ENCODE measurements at regions not wholly inside any gene's neighbourhood (a gene's known extent, or its start where the extent isn't known, plus 50 kb on each side); places are given as distances from the start of the nearest gene placed in this dataset.

DNA sequence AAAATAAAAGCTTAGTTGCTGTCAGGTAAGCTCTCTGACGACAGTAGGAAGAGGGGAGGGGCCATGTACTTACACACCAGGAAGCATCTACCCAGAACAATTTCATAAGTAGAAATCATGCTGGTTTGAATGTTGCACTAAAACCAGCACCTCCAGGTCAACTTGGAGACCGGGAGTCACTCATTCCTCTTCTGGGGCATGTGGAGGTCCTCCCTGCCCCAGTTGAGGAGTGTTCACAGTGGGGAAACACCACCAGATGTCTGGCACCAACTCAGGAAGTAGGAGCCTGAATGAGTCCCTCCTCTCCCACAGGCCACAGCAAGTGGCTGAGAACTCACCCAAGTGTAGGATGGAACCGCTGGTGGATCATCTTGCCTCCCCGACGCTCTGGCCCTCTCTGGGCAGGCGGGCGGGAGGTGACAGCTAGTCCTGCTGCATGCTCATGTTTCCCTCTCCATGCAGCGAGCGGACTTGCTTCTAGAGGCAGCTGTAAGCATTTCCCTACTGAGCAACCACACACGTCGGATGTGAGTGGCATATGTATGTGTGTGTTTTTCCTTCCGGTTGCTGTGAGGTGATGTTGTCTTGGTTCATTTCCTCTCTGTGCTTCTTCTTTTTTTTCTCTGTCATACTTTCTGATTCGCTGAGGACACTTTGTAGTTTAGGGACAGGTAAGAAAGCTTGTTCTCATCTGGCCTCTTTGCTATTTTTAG, 149.5 kb upstream of the NEDD9 start (continued):
- TF ChIP-seq, protein P1, sequence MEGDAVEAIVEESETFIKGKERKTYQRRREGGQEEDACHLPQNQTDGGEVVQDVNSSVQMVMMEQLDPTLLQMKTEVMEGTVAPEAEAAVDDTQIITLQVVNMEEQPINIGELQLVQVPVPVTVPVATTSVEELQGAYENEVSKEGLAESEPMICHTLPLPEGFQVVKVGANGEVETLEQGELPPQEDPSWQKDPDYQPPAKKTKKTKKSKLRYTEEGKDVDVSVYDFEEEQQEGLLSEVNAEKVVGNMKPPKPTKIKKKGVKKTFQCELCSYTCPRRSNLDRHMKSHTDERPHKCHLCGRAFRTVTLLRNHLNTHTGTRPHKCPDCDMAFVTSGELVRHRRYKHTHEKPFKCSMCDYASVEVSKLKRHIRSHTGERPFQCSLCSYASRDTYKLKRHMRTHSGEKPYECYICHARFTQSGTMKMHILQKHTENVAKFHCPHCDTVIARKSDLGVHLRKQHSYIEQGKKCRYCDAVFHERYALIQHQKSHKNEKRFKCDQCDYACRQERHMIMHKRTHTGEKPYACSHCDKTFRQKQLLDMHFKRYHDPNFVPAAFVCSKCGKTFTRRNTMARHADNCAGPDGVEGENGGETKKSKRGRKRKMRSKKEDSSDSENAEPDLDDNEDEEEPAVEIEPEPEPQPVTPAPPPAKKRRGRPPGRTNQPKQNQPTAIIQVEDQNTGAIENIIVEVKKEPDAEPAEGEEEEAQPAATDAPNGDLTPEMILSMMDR (IDR thresholded peaks at IDR 0.05 in 2 of 3, conservative IDR thresholded peaks at IDR 0.05 in 1 of 3; ENCODE audit: control insufficient read depth in 2 of 3, extremely low read depth in 1 of 3, insufficient read depth in 1 of 3, low read depth in 3 of 3, low read length in 3 of 3), result no peak
- TF ChIP-seq HCFC1 (IDR thresholded peaks at IDR 0.05; ENCODE audit: low read length) (no peak), TAF1 (IDR thresholded peaks at IDR 0.05; ENCODE audit: borderline replicate concordance, low read depth, low read length) (peak; percentile 80), ZSCAN29 (IDR thresholded peaks at IDR 0.05) (no peak), HDAC6 (IDR thresholded peaks at IDR 0.05; ENCODE audit: unreplicated experiment) (no peak), BMI1 (IDR thresholded peaks at IDR 0.05; ENCODE audit: borderline replicate concordance) (no peak), KDM1A (IDR thresholded peaks at IDR 0.05; ENCODE audit: borderline replicate concordance) (no peak), CBX5 (IDR thresholded peaks at IDR 0.05; ENCODE audit: low read depth) (peak; percentile 87; the same call in 1 of the 2 replicates), RAD21 (IDR thresholded peaks at IDR 0.05; ENCODE audit: insufficient read depth, low read depth, low read length) (0 out of 2 replicates have a peak, but pooled peaks have one; percentile 5), SMARCA5 (IDR thresholded peaks at IDR 0.05) (peak; percentile 47; the same call in 1 of the 2 replicates), GABPA (IDR thresholded peaks at IDR 0.05; ENCODE audit: low read depth) (peak; percentile 80), LARP7 (IDR thresholded peaks at IDR 0.05) (peak; percentile 43; the same call in 1 of the 2 replicates), NFIC (IDR thresholded peaks at IDR 0.05; ENCODE audit: low read depth, low read length) (peak; percentile 86), JUNB (IDR thresholded peaks at IDR 0.05) (peak; percentile 52), RBBP5 (conservative IDR thresholded peaks at IDR 0.05) (no peak), FOXM1 (IDR thresholded peaks at IDR 0.05; ENCODE audit: low read depth, low read length) (peak; percentile 64; the same call in 1 of the 2 replicates), NFYA (IDR thresholded peaks at IDR 0.05; ENCODE audit: borderline replicate concordance, low read depth, low read length) (no peak)
- TF ChIP-seq, protein P2, sequence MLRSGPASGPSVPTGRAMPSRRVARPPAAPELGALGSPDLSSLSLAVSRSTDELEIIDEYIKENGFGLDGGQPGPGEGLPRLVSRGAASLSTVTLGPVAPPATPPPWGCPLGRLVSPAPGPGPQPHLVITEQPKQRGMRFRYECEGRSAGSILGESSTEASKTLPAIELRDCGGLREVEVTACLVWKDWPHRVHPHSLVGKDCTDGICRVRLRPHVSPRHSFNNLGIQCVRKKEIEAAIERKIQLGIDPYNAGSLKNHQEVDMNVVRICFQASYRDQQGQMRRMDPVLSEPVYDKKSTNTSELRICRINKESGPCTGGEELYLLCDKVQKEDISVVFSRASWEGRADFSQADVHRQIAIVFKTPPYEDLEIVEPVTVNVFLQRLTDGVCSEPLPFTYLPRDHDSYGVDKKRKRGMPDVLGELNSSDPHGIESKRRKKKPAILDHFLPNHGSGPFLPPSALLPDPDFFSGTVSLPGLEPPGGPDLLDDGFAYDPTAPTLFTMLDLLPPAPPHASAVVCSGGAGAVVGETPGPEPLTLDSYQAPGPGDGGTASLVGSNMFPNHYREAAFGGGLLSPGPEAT (IDR thresholded peaks at IDR 0.05; ENCODE audit: low read depth), result peak; percentile 86
- TF ChIP-seq, protein P3, sequence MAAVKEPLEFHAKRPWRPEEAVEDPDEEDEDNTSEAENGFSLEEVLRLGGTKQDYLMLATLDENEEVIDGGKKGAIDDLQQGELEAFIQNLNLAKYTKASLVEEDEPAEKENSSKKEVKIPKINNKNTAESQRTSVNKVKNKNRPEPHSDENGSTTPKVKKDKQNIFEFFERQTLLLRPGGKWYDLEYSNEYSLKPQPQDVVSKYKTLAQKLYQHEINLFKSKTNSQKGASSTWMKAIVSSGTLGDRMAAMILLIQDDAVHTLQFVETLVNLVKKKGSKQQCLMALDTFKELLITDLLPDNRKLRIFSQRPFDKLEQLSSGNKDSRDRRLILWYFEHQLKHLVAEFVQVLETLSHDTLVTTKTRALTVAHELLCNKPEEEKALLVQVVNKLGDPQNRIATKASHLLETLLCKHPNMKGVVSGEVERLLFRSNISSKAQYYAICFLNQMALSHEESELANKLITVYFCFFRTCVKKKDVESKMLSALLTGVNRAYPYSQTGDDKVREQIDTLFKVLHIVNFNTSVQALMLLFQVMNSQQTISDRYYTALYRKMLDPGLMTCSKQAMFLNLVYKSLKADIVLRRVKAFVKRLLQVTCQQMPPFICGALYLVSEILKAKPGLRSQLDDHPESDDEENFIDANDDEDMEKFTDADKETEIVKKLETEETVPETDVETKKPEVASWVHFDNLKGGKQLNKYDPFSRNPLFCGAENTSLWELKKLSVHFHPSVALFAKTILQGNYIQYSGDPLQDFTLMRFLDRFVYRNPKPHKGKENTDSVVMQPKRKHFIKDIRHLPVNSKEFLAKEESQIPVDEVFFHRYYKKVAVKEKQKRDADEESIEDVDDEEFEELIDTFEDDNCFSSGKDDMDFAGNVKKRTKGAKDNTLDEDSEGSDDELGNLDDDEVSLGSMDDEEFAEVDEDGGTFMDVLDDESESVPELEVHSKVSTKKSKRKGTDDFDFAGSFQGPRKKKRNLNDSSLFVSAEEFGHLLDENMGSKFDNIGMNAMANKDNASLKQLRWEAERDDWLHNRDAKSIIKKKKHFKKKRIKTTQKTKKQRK (IDR thresholded peaks at IDR 0.05; ENCODE audit: low read depth, low read length), result no peak
- TF ChIP-seq, protein P4, sequence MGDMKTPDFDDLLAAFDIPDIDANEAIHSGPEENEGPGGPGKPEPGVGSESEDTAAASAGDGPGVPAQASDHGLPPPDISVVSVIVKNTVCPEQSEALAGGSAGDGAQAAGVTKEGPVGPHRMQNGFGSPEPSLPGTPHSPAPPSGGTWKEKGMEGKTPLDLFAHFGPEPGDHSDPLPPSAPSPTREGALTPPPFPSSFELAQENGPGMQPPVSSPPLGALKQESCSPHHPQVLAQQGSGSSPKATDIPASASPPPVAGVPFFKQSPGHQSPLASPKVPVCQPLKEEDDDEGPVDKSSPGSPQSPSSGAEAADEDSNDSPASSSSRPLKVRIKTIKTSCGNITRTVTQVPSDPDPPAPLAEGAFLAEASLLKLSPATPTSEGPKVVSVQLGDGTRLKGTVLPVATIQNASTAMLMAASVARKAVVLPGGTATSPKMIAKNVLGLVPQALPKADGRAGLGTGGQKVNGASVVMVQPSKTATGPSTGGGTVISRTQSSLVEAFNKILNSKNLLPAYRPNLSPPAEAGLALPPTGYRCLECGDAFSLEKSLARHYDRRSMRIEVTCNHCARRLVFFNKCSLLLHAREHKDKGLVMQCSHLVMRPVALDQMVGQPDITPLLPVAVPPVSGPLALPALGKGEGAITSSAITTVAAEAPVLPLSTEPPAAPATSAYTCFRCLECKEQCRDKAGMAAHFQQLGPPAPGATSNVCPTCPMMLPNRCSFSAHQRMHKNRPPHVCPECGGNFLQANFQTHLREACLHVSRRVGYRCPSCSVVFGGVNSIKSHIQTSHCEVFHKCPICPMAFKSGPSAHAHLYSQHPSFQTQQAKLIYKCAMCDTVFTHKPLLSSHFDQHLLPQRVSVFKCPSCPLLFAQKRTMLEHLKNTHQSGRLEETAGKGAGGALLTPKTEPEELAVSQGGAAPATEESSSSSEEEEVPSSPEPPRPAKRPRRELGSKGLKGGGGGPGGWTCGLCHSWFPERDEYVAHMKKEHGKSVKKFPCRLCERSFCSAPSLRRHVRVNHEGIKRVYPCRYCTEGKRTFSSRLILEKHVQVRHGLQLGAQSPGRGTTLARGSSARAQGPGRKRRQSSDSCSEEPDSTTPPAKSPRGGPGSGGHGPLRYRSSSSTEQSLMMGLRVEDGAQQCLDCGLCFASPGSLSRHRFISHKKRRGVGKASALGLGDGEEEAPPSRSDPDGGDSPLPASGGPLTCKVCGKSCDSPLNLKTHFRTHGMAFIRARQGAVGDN (IDR thresholded peaks at IDR 0.05), result peak; percentile 84

All from GM12878 (cell line).